ENCODE measurements at regions not wholly inside any gene's neighbourhood (a gene's known extent, or its start where the extent isn't known, plus 50 kb on each side); places are given as distances from the start of the nearest gene placed in this dataset.

GRCh38 chr12:46449316-46449715 is 76.7 kb upstream of the SLC38A2 start:
- 99 to 100% methylated on average over 3 to 4 of the region's 4 CpGs for whole genome bisulfite sequencing, 2 experiments (ENCODE audit: insufficient coverage in 1 of 2, insufficient read length in 1 of 2)
- Histone ChIP-seq H3K36me3 (ENCODE audit: control insufficient read depth, insufficient read depth, low read length) (no peaks in the 10 kb centered on the region), H3K4me1 (ENCODE audit: control insufficient read depth, insufficient read depth, low read length) (peaks cover 5% of the 10 kb centered on the region), H3K9me3 (ENCODE audit: control insufficient read depth, low read length) (no peaks in the 10 kb centered on the region), H3K27ac (ENCODE audit: low read depth, low read length) (no peak overlapping the region), H3K9ac (ENCODE audit: extremely low read depth, low read length, poor library complexity, severe bottlenecking) (no peak overlapping the region), H3K27me3 (ENCODE audit: control insufficient read depth, insufficient read depth, low read length, poor library complexity, severe bottlenecking) (no peaks in the 10 kb centered on the region), H3K4me3 (ENCODE audit: low read length) (no peak overlapping the region)
- Mint-ChIP-seq H3K27me3 (ENCODE audit: insufficient read depth) (no peaks in the 10 kb centered on the region), H3K36me3 (ENCODE audit: low read depth) (no peaks in the 10 kb centered on the region), H3K9me3 (no peaks in the 10 kb centered on the region), H3K4me1 (peaks cover 16% of the 10 kb centered on the region), H3K27ac (no peak overlapping the region), H3K4me3 (no peak overlapping the region)
- no peak for TF ChIP-seq CTCF (conservative IDR thresholded peaks at IDR 0.05)
- no peak for DNase-seq

GRCh38 chr12:46446645-46447044 is 74.1 kb upstream of the SLC38A2 start:
- WGBS, 2 experiments (ENCODE audit: insufficient coverage in 1 of 2, insufficient read length in 1 of 2): 85 to 90% methylated on average over 2 of the region's 2 CpGs
- Histone ChIP-seq H3K27ac (ENCODE audit: low read depth, low read length) (no peak overlapping the region), H3K4me3 (ENCODE audit: low read length) (no peak overlapping the region)

GRCh38 chr12:46445551-46446235 is 73.1 kb upstream of the SLC38A2 start:
- no peaks in the 10 kb centered on the region for H3K36me3 ChIP-seq (ENCODE audit: control insufficient read depth, insufficient read depth, low read length)
- H3K4me1 Mint-ChIP-seq: peaks cover 21% of the 10 kb centered on the region
- no peak overlapping the region for H3K4me3 Mint-ChIP-seq
- no peak for TF ChIP-seq CTCF (conservative IDR thresholded peaks at IDR 0.05)
- no peaks in the 10 kb centered on the region for H3K9me3 ChIP-seq (ENCODE audit: control insufficient read depth, low read length)
- no peaks in the 10 kb centered on the region for H3K36me3 Mint-ChIP-seq (ENCODE audit: low read depth)
- H3K4me1 ChIP-seq (ENCODE audit: control insufficient read depth, insufficient read depth, low read length): no peaks in the 10 kb centered on the region
- no peak overlapping the region for H3K4me3 ChIP-seq (ENCODE audit: low read length)
- H3K27ac Mint-ChIP-seq: no peak overlapping the region
- no peaks in the 10 kb centered on the region for H3K27me3 Mint-ChIP-seq (ENCODE audit: insufficient read depth)
- H3K27me3 ChIP-seq (ENCODE audit: control insufficient read depth, insufficient read depth, low read length, poor library complexity, severe bottlenecking): no peaks in the 10 kb centered on the region
- no peak overlapping the region for H3K27ac ChIP-seq (ENCODE audit: low read depth, low read length)
- no peak overlapping the region for H3K9ac ChIP-seq (ENCODE audit: extremely low read depth, low read length, poor library complexity, severe bottlenecking)
- no CpG with 5 or more reads among the region's 2 CpGs for whole genome bisulfite sequencing, 2 experiments (ENCODE audit: insufficient coverage in 1 of 2, insufficient read length in 1 of 2)
- no peaks in the 10 kb centered on the region for H3K9me3 Mint-ChIP-seq
- DNase-seq: no peak

More at GRCh38 chr12:46446645-46447044, 74.1 kb upstream of the SLC38A2 start:
- Histone ChIP-seq H3K9ac (ENCODE audit: extremely low read depth, low read length, poor library complexity, severe bottlenecking) (no peak overlapping the region), H3K36me3 (ENCODE audit: control insufficient read depth, insufficient read depth, low read length) (no peaks in the 10 kb centered on the region), H3K27me3 (ENCODE audit: control insufficient read depth, insufficient read depth, low read length, poor library complexity, severe bottlenecking) (no peaks in the 10 kb centered on the region), H3K9me3 (ENCODE audit: control insufficient read depth, low read length) (no peaks in the 10 kb centered on the region), H3K4me1 (ENCODE audit: control insufficient read depth, insufficient read depth, low read length) (no peaks in the 10 kb centered on the region)
- Mint-ChIP-seq H3K27me3 (ENCODE audit: insufficient read depth) (no peaks in the 10 kb centered on the region), H3K27ac (no peak overlapping the region), H3K36me3 (ENCODE audit: low read depth) (no peaks in the 10 kb centered on the region), H3K9me3 (no peaks in the 10 kb centered on the region), H3K4me3 (no peak overlapping the region), H3K4me1 (peaks cover 22% of the 10 kb centered on the region)
- TF ChIP-seq CTCF (conservative IDR thresholded peaks at IDR 0.05): no peak
- DNase-seq: no peak
